GM18951 (cell line): ENCODE measurements at regions not wholly inside any gene's neighbourhood (a gene's known extent, or its start where the extent isn't known, plus 50 kb on each side); places are given as distances from the start of the nearest gene placed in this dataset.
"Not testable (repeated sequence)": the region's sequence is repeated elsewhere in the genome, so short reads cannot be mapped to it uniquely, and the experiment has no call there.

ENCODE experiments used
- POLR2A ChIP-seq: IDR thresholded peaks from 4 replicates; pipeline ENCODE4 v1.6.1; 2011; ENCODE audit warnings: mild to moderate bottlenecking; ENCODE audit not compliant: insufficient read length, insufficient read depth; ENCODE audit errors: extremely low read depth
- in situ Hi-C: fragments of 300-500 bp; cut with MboI; formaldehyde crosslinking; loops from one replicate; pipeline ENCODE4 v1.12.0; 2022; ENCODE audit warnings: low sequenced_read_pairs, mixed read lengths, inconsistent platforms; ENCODE audit not compliant: unreplicated experiment

DNA sequence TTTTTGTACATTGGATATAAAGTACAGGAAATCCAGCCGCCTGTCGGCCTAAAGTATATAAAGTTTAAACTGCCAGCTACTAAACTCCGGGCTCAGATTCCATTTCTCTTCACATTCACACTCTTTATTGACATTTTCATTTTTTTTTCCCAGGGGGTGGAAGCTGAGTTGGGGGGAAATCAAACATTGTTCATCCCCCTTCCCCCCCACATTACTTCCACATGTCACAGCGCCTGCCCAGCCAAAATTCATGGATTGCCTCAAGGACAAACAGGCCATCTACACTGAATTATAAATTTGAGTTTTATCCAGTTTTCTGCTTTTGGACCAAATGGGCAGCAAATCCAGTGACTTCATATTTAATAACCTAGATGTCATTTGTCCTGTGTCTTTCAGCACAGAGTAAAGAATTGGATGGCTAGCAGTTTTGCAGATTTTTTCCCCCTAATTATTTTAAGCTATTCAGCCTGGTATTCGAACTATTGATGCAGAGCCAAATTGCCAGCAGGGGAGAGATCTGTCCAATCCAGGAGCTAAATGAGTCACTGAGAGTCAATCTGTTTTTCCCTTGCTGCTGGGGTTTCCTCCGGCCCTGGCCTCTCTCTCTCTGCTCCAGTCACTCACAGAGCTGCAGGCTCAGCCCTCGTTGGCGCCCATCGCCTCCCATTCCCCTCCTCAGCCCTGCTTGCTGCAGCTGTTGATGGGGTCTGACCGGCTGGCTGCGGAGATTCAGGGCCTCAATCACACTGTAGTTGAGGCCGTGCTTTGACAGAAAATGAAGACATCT lies 98.0 kb downstream of the LMO4 start:
- in situ Hi-C loops, result no loop called here
- no peak for TF ChIP-seq POLR2A

DNA sequence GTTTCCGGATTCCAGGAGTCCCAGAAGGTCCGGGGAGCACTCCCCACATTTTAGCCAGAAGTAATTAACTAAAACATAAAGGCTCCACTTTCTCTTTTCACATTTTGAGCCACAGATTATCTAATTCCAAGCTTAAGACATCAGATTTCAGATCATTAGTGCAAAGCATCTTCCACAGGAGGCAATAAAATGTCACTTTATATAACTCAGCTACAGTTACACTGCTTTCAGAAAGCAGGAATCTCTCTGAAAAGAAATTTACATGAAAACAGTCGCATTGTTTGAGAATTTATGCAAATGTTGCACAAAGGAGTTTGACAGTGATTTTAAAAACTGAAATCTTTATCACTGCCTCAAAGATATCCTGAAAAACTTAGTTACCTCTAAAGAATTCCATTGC lies 99.7 kb downstream of the LMO4 start:
- TF ChIP-seq POLR2A, result no peak
- in situ Hi-C loops, result no loop called here

DNA sequence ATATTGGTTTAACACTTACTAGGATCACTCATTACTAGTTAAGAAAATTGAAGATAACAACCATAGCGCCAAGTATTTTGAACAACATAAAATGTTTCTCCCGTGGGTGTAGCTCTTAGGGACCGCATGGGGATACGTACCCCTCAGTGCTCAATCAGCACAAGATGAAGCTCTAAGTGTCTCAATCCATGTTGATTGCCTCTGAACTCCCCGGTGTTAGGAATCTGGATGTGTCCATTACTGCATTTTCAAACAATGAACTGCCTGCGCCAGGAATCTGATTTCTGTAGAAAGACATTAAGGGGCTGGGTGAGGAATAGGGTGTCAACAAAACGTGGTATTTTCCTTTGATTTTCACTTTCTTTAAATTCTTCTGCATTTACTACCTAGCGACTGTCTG lies 100.2 kb downstream of the LMO4 start:
- no peak for TF ChIP-seq POLR2A
- in situ Hi-C loops, result no loop called here

DNA sequence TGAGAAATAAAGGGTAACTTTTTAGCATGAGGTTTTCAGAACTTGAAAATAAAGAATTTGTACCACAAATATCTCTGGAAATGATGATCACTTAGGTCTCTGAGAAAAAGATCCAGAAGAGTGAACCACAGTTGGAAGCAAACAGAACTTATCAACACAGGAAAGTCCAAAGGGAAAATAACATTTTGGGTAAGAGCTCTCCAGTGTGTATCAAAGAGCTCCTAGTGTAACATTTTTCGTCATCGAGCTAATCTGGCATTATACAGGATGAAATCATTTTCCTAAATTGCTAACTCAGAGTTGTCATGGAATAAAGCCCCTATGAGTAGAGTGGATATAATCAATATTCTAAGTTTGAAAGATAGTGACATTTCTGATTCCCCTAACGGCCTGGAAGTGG lies 104.0 kb downstream of the LMO4 start:
- TF ChIP-seq POLR2A, result no peak
- in situ Hi-C loops, result no loop called here

GRCh38 chr1:87433101-87433500 lies 104.4 kb downstream of the LMO4 start:
- in situ Hi-C loops, result not testable (repeated sequence)

DNA sequence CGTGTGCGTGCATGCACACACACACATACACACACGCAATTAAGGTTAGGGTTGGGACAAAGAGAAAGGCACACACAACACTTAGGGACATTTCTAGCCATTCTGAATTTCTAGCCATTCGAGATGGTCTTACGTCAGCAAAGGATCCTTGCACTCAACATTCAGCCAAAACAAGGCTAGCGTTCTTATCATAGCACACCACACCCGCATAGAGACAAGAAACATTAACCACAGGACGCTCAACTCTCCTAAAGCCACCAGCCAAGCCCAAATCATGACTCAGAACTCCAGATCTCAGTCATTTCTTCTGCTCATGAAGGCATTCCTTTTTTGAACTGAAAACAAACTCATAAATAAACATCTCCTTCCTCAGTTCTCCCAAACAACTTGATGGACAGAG lies 106.8 kb downstream of the LMO4 start:
- no peak for TF ChIP-seq POLR2A

GRCh38 chr1:87436115-87436514 lies 107.4 kb downstream of the LMO4 start:
- in situ Hi-C loops, result not testable (repeated sequence)

More for the DNA sequence above, 106.8 kb downstream of the LMO4 start:
- in situ Hi-C loops, result no loop called here

DNA sequence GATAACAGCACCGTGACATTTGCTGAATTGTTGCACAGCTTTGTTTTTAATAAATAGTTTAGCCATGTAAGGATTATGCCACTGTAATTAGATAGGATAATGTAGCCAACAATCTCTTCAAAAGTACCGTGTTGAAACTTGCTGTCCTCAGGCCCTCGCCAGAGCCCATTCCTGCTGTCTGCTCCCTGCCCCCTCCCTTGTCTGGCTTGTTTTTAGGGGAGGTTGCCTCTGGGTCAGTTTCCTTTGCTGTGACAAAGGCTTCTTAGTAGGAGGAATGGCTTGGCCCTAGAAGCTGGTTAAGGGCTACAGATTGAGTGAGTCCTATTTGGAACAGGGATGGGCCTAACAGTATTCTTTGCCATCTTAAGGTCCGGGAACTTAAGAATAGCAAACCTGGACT lies 107.9 kb downstream of the LMO4 start:
- in situ Hi-C loops, result no loop called here
- no peak for TF ChIP-seq POLR2A

- in situ Hi-C loops, result no loop called here
- TF ChIP-seq POLR2A, result no peak
Measured at GRCh38 chr1:87437663-87438295, 109.1 kb downstream of the LMO4 start.

GRCh38 chr1:87439821-87440220 lies 111.1 kb downstream of the LMO4 start:
- in situ Hi-C loops, result no loop called here
- no peak for TF ChIP-seq POLR2A

GRCh38 chr1:87449348-87449963 lies 120.8 kb downstream of the LMO4 start:
- TF ChIP-seq POLR2A, result no peak
- in situ Hi-C loops, result no loop called here

GRCh38 chr1:87450136-87450535 lies 121.5 kb downstream of the LMO4 start:
- TF ChIP-seq POLR2A, result no peak
- in situ Hi-C loops, result no loop called here

- in situ Hi-C loops, result no loop called here
- TF ChIP-seq POLR2A, result no peak
Measured at GRCh38 chr1:87450615-87451209, 122.0 kb downstream of the LMO4 start.
